Stomach smooth muscle (tissue), 2 donors: ENCODE measurements at regions not wholly inside any gene's neighbourhood (a gene's known extent, or its start where the extent isn't known, plus 50 kb on each side); places are given as distances from the start of the nearest gene placed in this dataset.

ENCODE experiments used
- H3K27ac ChIP-seq: one replicate; pipeline ENCODE4 v1.7.0; 2013; ENCODE audit warnings: mild to moderate bottlenecking, low read length, inconsistent platforms
- H3K27me3 ChIP-seq, 2 donors: one replicate each; pipeline ENCODE4 v1.7.0; 2013; ENCODE audit warnings: low read length in 2 of 2; ENCODE audit not compliant: insufficient read depth in 2 of 2, control insufficient read depth in 1 of 2
- H3K36me3 ChIP-seq, 2 donors: one replicate each; pipeline ENCODE4 v1.7.0; 2013; ENCODE audit warnings: low read length in 2 of 2; ENCODE audit not compliant: control insufficient read depth in 2 of 2, insufficient read depth in 2 of 2
- H3K4me1 ChIP-seq: one replicate; pipeline ENCODE4 v1.7.0; 2013; ENCODE audit warnings: low read length; ENCODE audit not compliant: control insufficient read depth, insufficient read depth
- H3K4me3 ChIP-seq, 2 donors: one replicate each; pipeline ENCODE4 v1.7.0; 2013; ENCODE audit warnings: low read length in 2 of 2
- H3K9ac ChIP-seq, 2 donors: one replicate each; pipeline ENCODE4 v1.7.0; 2013; ENCODE audit warnings: low read length in 2 of 2, mild to moderate bottlenecking in 1 of 2
- H3K9me3 ChIP-seq, 2 donors: one replicate each; pipeline ENCODE4 v1.7.0; 2013; ENCODE audit warnings: low read length in 2 of 2; ENCODE audit not compliant: control insufficient read depth in 2 of 2
- donor health status: healthy.
- donor health status: Pancreatic carcinoma.

GRCh38 chr3:107443461-107443860 is 66.2 kb downstream of the CCDC54 start:
- Histone ChIP-seq H3K36me3 (no peaks in the 10 kb centered on the region), H3K4me1 (no peaks in the 10 kb centered on the region), H3K27me3 (no peaks in the 10 kb centered on the region), H3K27ac (no peak overlapping the region), H3K4me3 (no peak overlapping the region), H3K9ac (no peak overlapping the region), H3K9me3 (no peaks in the 10 kb centered on the region)

GRCh38 chr3:107446706-107447105 is 69.5 kb downstream of the CCDC54 start:
- Histone ChIP-seq H3K36me3 (no peaks in the 10 kb centered on the region), H3K27ac (no peak overlapping the region), H3K9me3 (no peaks in the 10 kb centered on the region), H3K9ac (no peak overlapping the region), H3K4me3 (no peak overlapping the region), H3K27me3 (no peaks in the 10 kb centered on the region), H3K4me1 (no peaks in the 10 kb centered on the region)

GRCh38 chr3:107450254-107450893 is 72.4 kb upstream of the BBX start:
- H3K27me3 ChIP-seq = no peaks in the 10 kb centered on the region
- no peaks in the 10 kb centered on the region for H3K4me1 ChIP-seq
- H3K27ac ChIP-seq = no peak overlapping the region
- no peaks in the 10 kb centered on the region for H3K9me3 ChIP-seq
- H3K9ac ChIP-seq = no peak overlapping the region
- H3K4me3 ChIP-seq = no peak overlapping the region
- no peaks in the 10 kb centered on the region for H3K36me3 ChIP-seq

- Histone ChIP-seq H3K27me3 (no peaks in the 10 kb centered on the region), H3K9me3 (no peaks in the 10 kb centered on the region), H3K27ac (no peak overlapping the region), H3K4me1 (no peaks in the 10 kb centered on the region), H3K36me3 (no peaks in the 10 kb centered on the region), H3K4me3 (no peak overlapping the region), H3K9ac (no peak overlapping the region)
These were observed 70.3 kb upstream of the BBX start for GRCh38 chr3:107452436-107452835.

GRCh38 chr3:107453504-107453903 is 69.3 kb upstream of the BBX start:
- no peak overlapping the region for H3K27ac ChIP-seq
- no peaks in the 10 kb centered on the region for H3K4me1 ChIP-seq
- H3K4me3 ChIP-seq = no peak overlapping the region
- H3K9me3 ChIP-seq = no peaks in the 10 kb centered on the region
- H3K9ac ChIP-seq = no peak overlapping the region
- H3K27me3 ChIP-seq = no peaks in the 10 kb centered on the region
- H3K36me3 ChIP-seq = no peaks in the 10 kb centered on the region

GRCh38 chr3:107455621-107456020 is 67.1 kb upstream of the BBX start:
- H3K4me1 ChIP-seq = no peaks in the 10 kb centered on the region
- no peak overlapping the region for H3K9ac ChIP-seq
- no peaks in the 10 kb centered on the region for H3K36me3 ChIP-seq
- no peak overlapping the region for H3K4me3 ChIP-seq
- no peaks in the 10 kb centered on the region for H3K27me3 ChIP-seq
- no peak overlapping the region for H3K27ac ChIP-seq
- H3K9me3 ChIP-seq = no peaks in the 10 kb centered on the region

GRCh38 chr3:107456501-107456900 is 66.3 kb upstream of the BBX start:
- Histone ChIP-seq H3K27me3 (no peaks in the 10 kb centered on the region), H3K9ac (no peak overlapping the region), H3K9me3 (no peaks in the 10 kb centered on the region), H3K4me3 (no peak overlapping the region), H3K4me1 (no peaks in the 10 kb centered on the region), H3K27ac (no peak overlapping the region), H3K36me3 (no peaks in the 10 kb centered on the region)

- H3K27ac ChIP-seq = no peak overlapping the region
- no peaks in the 10 kb centered on the region for H3K4me1 ChIP-seq
- H3K27me3 ChIP-seq = no peaks in the 10 kb centered on the region
- H3K9ac ChIP-seq = no peak overlapping the region
- no peak overlapping the region for H3K4me3 ChIP-seq
- no peaks in the 10 kb centered on the region for H3K9me3 ChIP-seq
- H3K36me3 ChIP-seq = no peaks in the 10 kb centered on the region
These were observed 63.9 kb upstream of the BBX start for GRCh38 chr3:107458871-107459270.

GRCh38 chr3:107461721-107462120 is 61.0 kb upstream of the BBX start:
- no peaks in the 10 kb centered on the region for H3K9me3 ChIP-seq
- H3K27me3 ChIP-seq = no peaks in the 10 kb centered on the region
- no peaks in the 10 kb centered on the region for H3K4me1 ChIP-seq
- H3K9ac ChIP-seq = no peak overlapping the region
- H3K4me3 ChIP-seq = no peak overlapping the region
- H3K36me3 ChIP-seq = no peaks in the 10 kb centered on the region
- H3K27ac ChIP-seq = no peak overlapping the region

GRCh38 chr3:107464037-107464436 is 58.7 kb upstream of the BBX start:
- Histone ChIP-seq H3K36me3 (no peaks in the 10 kb centered on the region), H3K4me3 (no peak overlapping the region), H3K9ac (no peak overlapping the region), H3K27me3 (peaks cover 0 to 3% of the 10 kb centered on the region in 2 donors), H3K9me3 (no peaks in the 10 kb centered on the region), H3K4me1 (no peaks in the 10 kb centered on the region), H3K27ac (no peak overlapping the region)

GRCh38 chr3:107465064-107465631 is 57.6 kb upstream of the BBX start:
- no peaks in the 10 kb centered on the region for H3K4me1 ChIP-seq
- H3K4me3 ChIP-seq = no peak overlapping the region
- H3K9me3 ChIP-seq = no peaks in the 10 kb centered on the region
- no peak overlapping the region for H3K9ac ChIP-seq
- no peaks in the 10 kb centered on the region for H3K36me3 ChIP-seq
- H3K27ac ChIP-seq = no peak overlapping the region
- peaks cover 0 to 3% of the 10 kb centered on the region in 2 donors for H3K27me3 ChIP-seq
